Ovary (tissue), 3 donors: ENCODE measurements at regions not wholly inside any gene's neighbourhood (a gene's known extent, or its start where the extent isn't known, plus 50 kb on each side); places are given as distances from the start of the nearest gene placed in this dataset.

Experiments
- CTCF ChIP-seq, 3 donors: fragments of 450-650 bp in 2 of 3; fragments of 200-600 bp in 1 of 3; IDR thresholded peaks; one replicate each; pipeline versions ENCODE4 v1.5.1 to v1.8.0; 2016 to 2022; ENCODE audit warnings: antibody characterized with exemption in 3 of 3, mild to moderate bottlenecking in 1 of 3
- EP300 ChIP-seq: sonication (generic); formaldehyde crosslinking; IDR thresholded peaks from one replicate; pipeline ENCODE4 v1.6.1; 2017; ENCODE audit warnings: antibody characterized with exemption
- POLR2A ChIP-seq: fragments of 450-650 bp; IDR thresholded peaks from one replicate; pipeline ENCODE4 v1.6.1; 2017; ENCODE audit warnings: antibody characterized with exemption, mild to moderate bottlenecking, moderate library complexity
- donor health status: DM: no; HTN: no; CAD: no.

GRCh38 chr7:90111-91063 is 102.0 kb upstream of the FAM20C start:
- TF ChIP-seq CTCF (IDR thresholded peaks at IDR 0.05) (no peak), POLR2A (no peak), EP300 (no peak)
